A549 (cell line): ENCODE measurements at regions not wholly inside any gene's neighbourhood (a gene's known extent, or its start where the extent isn't known, plus 50 kb on each side); places are given as distances from the start of the nearest gene placed in this dataset.

Experiments
- EP300 ChIP-seq, 2 experiments: fragments of >200 bp; sonication (Bioruptor Twin); formaldehyde crosslinking; IDR thresholded peaks; 2 replicates in 1 of 2; 3 replicates in 1 of 2; pipeline ENCODE4 v1.6.1; 2016 to 2017
- FOSL2 ChIP-seq, 2 experiments: fragments of 450-650 bp in 1 of 2; fragments of >200 bp in 1 of 2; sonication (Bioruptor Twin) in 1 of 2; formaldehyde crosslinking; IDR thresholded peaks; 2 replicates each; pipeline versions ENCODE4 v1.5.0 to v1.6.1; 2016 to 2020; ENCODE audit warnings: mild to moderate bottlenecking in 1 of 2, moderate library complexity in 1 of 2
- FOXS1 ChIP-seq: fragments of 250-450 bp; sonication (Bioruptor Pico); IDR thresholded peaks from 2 replicates; pipeline ENCODE4 v1.5.0; 2020; ENCODE audit warnings: mild to moderate bottlenecking, moderate library complexity
- HDAC2 ChIP-seq: fragments of 200-600 bp; sonication (generic); IDR thresholded peaks from 2 replicates; pipeline ENCODE4 v1.6.1; 2016
- JUNB ChIP-seq: fragments of >200 bp; sonication (Bioruptor Twin); formaldehyde crosslinking; IDR thresholded peaks from 2 replicates; pipeline ENCODE4 v1.6.1; 2016
- MYC ChIP-seq: IDR thresholded peaks from 2 replicates; pipeline ENCODE4 v1.6.1; 2012; ENCODE audit warnings: mild to moderate bottlenecking, inconsistent platforms, low read length, improper control_type of control experiment, borderline replicate concordance
- POLR2A ChIP-seq: IDR thresholded peaks from 2 replicates; pipeline ENCODE4 v1.6.1; 2012; ENCODE audit warnings: mild to moderate bottlenecking, low read length
- RCOR1 ChIP-seq: fragments of 150-350 bp; IDR thresholded peaks from 2 replicates; pipeline ENCODE4 v1.6.1; 2014; ENCODE audit warnings: antibody characterized with exemption, low read length, low read depth
- ZC3H11A ChIP-seq: fragments of 450-650 bp; IDR thresholded peaks from 2 replicates; pipeline ENCODE4 v1.6.1; 2014; ENCODE audit warnings: antibody characterized with exemption, mild to moderate bottlenecking
- TF ChIP-seq, protein P1 (sequence below): fragments of >200 bp; sonication (Bioruptor Twin); formaldehyde crosslinking; IDR thresholded peaks from 3 replicates; pipeline ENCODE4 v1.5.1; 2016
- TF ChIP-seq, protein P2 (sequence below): fragments of 150-350 bp; IDR thresholded peaks from 2 replicates; pipeline ENCODE4 v1.6.1; 2014; ENCODE audit warnings: low read depth, mild to moderate bottlenecking, low read length
- TF ChIP-seq, protein P3 (sequence below): fragments of 200-600 bp; sonication (generic); IDR thresholded peaks from 2 replicates; pipeline ENCODE4 v1.6.1; 2016; ENCODE audit warnings: antibody characterized with exemption, mild to moderate bottlenecking, moderate library complexity
- TF ChIP-seq, protein P4 (sequence below): IDR thresholded peaks from 2 replicates; pipeline ENCODE4 v1.6.1; 2012

DNA sequence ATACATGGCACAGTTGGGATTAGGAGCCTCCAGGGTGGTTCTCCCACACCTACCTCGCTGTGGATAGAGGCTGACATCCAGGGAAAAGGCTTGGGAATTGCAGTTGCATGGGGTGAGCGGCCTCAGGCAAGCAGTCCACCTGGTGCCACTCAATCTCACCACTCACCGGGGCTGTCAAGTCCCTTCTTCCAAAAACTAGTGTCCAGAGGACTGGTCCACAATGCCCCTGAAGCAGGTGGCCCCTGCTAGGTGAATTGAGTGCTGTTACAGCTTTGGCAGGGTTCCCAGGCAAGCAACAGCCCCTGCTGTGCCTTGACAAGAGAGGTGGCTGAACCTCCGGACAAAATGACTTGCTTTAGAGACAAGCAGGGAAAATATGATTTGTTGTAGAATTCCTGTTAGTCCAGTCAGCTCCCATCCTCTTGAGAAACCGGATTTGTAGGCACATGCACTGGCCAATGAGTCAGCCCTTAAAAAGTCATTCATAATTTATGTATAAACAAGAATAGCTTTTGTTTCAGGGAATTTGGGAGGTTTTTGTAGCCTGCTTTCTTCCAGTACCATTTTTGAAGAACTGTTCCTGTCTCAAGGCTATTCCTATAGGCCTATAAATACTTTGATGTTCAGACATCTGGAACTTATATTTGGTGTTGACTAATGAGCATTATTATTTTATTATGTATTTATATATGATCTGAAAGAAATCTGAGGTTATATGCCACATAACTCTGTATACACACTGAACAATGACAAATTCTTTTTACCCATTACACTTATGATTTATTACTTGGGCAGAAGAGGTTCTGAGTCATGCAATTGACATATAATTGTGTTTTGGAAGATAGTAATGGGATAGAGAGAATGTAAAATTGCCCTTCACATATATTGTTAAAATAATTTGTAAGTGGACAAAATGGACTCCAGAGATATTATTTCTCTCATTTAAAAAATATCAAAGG, 411.1 kb downstream of the ACTL7B start:
- TF ChIP-seq JUNB (peak; percentile 16; the same call in 1 of the 2 replicates), ZC3H11A (no peak), FOSL2 (IDR thresholded peaks at IDR 0.05) (no peak), FOSL2 (CRISPR knock-in tag; IDR thresholded peaks at IDR 0.05) (no peak), EP300 (IDR thresholded peaks at IDR 0.05) (no peak), MYC (no peak), FOXS1 (CRISPR knock-in tag) (no peak), HDAC2 (no peak), RCOR1 (no peak), POLR2A (no peak)
- TF ChIP-seq, protein P1, sequence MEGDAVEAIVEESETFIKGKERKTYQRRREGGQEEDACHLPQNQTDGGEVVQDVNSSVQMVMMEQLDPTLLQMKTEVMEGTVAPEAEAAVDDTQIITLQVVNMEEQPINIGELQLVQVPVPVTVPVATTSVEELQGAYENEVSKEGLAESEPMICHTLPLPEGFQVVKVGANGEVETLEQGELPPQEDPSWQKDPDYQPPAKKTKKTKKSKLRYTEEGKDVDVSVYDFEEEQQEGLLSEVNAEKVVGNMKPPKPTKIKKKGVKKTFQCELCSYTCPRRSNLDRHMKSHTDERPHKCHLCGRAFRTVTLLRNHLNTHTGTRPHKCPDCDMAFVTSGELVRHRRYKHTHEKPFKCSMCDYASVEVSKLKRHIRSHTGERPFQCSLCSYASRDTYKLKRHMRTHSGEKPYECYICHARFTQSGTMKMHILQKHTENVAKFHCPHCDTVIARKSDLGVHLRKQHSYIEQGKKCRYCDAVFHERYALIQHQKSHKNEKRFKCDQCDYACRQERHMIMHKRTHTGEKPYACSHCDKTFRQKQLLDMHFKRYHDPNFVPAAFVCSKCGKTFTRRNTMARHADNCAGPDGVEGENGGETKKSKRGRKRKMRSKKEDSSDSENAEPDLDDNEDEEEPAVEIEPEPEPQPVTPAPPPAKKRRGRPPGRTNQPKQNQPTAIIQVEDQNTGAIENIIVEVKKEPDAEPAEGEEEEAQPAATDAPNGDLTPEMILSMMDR = no peak
- TF ChIP-seq, protein P2, sequence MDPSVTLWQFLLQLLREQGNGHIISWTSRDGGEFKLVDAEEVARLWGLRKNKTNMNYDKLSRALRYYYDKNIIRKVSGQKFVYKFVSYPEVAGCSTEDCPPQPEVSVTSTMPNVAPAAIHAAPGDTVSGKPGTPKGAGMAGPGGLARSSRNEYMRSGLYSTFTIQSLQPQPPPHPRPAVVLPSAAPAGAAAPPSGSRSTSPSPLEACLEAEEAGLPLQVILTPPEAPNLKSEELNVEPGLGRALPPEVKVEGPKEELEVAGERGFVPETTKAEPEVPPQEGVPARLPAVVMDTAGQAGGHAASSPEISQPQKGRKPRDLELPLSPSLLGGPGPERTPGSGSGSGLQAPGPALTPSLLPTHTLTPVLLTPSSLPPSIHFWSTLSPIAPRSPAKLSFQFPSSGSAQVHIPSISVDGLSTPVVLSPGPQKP = no peak
- TF ChIP-seq, protein P3, sequence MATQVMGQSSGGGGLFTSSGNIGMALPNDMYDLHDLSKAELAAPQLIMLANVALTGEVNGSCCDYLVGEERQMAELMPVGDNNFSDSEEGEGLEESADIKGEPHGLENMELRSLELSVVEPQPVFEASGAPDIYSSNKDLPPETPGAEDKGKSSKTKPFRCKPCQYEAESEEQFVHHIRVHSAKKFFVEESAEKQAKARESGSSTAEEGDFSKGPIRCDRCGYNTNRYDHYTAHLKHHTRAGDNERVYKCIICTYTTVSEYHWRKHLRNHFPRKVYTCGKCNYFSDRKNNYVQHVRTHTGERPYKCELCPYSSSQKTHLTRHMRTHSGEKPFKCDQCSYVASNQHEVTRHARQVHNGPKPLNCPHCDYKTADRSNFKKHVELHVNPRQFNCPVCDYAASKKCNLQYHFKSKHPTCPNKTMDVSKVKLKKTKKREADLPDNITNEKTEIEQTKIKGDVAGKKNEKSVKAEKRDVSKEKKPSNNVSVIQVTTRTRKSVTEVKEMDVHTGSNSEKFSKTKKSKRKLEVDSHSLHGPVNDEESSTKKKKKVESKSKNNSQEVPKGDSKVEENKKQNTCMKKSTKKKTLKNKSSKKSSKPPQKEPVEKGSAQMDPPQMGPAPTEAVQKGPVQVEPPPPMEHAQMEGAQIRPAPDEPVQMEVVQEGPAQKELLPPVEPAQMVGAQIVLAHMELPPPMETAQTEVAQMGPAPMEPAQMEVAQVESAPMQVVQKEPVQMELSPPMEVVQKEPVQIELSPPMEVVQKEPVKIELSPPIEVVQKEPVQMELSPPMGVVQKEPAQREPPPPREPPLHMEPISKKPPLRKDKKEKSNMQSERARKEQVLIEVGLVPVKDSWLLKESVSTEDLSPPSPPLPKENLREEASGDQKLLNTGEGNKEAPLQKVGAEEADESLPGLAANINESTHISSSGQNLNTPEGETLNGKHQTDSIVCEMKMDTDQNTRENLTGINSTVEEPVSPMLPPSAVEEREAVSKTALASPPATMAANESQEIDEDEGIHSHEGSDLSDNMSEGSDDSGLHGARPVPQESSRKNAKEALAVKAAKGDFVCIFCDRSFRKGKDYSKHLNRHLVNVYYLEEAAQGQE = no peak
- TF ChIP-seq, protein P4, sequence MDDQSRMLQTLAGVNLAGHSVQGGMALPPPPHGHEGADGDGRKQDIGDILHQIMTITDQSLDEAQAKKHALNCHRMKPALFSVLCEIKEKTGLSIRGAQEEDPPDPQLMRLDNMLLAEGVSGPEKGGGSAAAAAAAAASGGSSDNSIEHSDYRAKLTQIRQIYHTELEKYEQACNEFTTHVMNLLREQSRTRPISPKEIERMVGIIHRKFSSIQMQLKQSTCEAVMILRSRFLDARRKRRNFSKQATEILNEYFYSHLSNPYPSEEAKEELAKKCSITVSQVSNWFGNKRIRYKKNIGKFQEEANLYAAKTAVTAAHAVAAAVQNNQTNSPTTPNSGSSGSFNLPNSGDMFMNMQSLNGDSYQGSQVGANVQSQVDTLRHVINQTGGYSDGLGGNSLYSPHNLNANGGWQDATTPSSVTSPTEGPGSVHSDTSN = no peak
